GM23248 (cell line): ENCODE measurements at regions not wholly inside any gene's neighbourhood (a gene's known extent, or its start where the extent isn't known, plus 50 kb on each side); places are given as distances from the start of the nearest gene placed in this dataset.

Experiments used
- EZH2 ChIP-seq: fragments of 200-600 bp; sonication (generic); IDR thresholded peaks from 2 replicates; pipeline ENCODE4 v1.6.1; 2018; ENCODE audit warnings: antibody characterized with exemption, mild to moderate bottlenecking; ENCODE audit not compliant: insufficient read depth, poor library complexity, severe bottlenecking
- EZH2phosphoT487 ChIP-seq: fragments of 200-600 bp; sonication (generic); IDR thresholded peaks from 2 replicates; pipeline ENCODE4 v1.6.1; 2018; ENCODE audit warnings: antibody characterized with exemption, moderate library complexity, mild to moderate bottlenecking, low read depth; ENCODE audit not compliant: insufficient read depth

- TF ChIP-seq EZH2phosphoT487 (no peak), EZH2 (no peak)
Observed at GRCh38 chr3:159760046-159760445, 228.6 kb upstream of the IL12A start.
